IPS-15b (cell line): ENCODE measurements at regions not wholly inside any gene's neighbourhood (a gene's known extent, or its start where the extent isn't known, plus 50 kb on each side); places are given as distances from the start of the nearest gene placed in this dataset.
"Not testable (repeated sequence)": the region's sequence is repeated elsewhere in the genome, so short reads cannot be mapped to it uniquely, and the experiment has no call there.

Experiments used
- H3K27me3 ChIP-seq: one replicate; pipeline ENCODE4 v1.6.1; 2013; ENCODE audit warnings: low read length; ENCODE audit not compliant: control insufficient read depth, insufficient read depth
- H3K36me3 ChIP-seq: one replicate; pipeline ENCODE4 v1.6.1; 2013; ENCODE audit warnings: low read length; ENCODE audit not compliant: control insufficient read depth, insufficient read depth
- H3K4me1 ChIP-seq: one replicate; pipeline ENCODE4 v1.6.1; 2013; ENCODE audit warnings: mild to moderate bottlenecking, low read length; ENCODE audit not compliant: control insufficient read depth, insufficient read depth
- H3K4me3 ChIP-seq: one replicate; pipeline ENCODE4 v1.5.1; 2013; ENCODE audit warnings: low read depth, low read length
- H3K9ac ChIP-seq: one replicate; pipeline ENCODE4 v1.6.1; 2013; ENCODE audit warnings: low read depth, mild to moderate bottlenecking, low read length
- H3K9me3 ChIP-seq: one replicate; pipeline ENCODE4 v1.6.1; 2013; ENCODE audit warnings: mild to moderate bottlenecking, low read length; ENCODE audit not compliant: control insufficient read depth, insufficient read depth

GRCh38 chr6:125643967-125644661 lies 105.3 kb upstream of the HEY2 start:
- H3K36me3 ChIP-seq, H3K9me3 ChIP-seq, H3K4me1 ChIP-seq, H3K4me3 ChIP-seq, H3K27me3 ChIP-seq, H3K9ac ChIP-seq: not testable (repeated sequence)

GRCh38 chr6:125647391-125647790 lies 102.0 kb upstream of the HEY2 start:
- H3K4me3 ChIP-seq: no peak overlapping the region
- no peak overlapping the region for H3K9ac ChIP-seq
- no peaks in the 10 kb centered on the region for H3K27me3 ChIP-seq
- no peaks in the 10 kb centered on the region for H3K36me3 ChIP-seq
- no peaks in the 10 kb centered on the region for H3K9me3 ChIP-seq
- no peaks in the 10 kb centered on the region for H3K4me1 ChIP-seq

- H3K9ac ChIP-seq, H3K27me3 ChIP-seq, H3K9me3 ChIP-seq, H3K4me1 ChIP-seq, H3K36me3 ChIP-seq, H3K4me3 ChIP-seq: not testable (repeated sequence)
Measured at GRCh38 chr6:125653752-125654151, 95.7 kb upstream of the HEY2 start.

GRCh38 chr6:125655511-125655910 lies 93.9 kb upstream of the HEY2 start:
- Histone ChIP-seq H3K9ac (no peak overlapping the region), H3K4me1 (peaks cover 2% of the 10 kb centered on the region), H3K36me3 (no peaks in the 10 kb centered on the region), H3K4me3 (no peak overlapping the region), H3K9me3 (no peaks in the 10 kb centered on the region), H3K27me3 (no peaks in the 10 kb centered on the region)

- no peaks in the 10 kb centered on the region for H3K9me3 ChIP-seq
- no peak overlapping the region for H3K9ac ChIP-seq
- no peak overlapping the region for H3K4me3 ChIP-seq
- H3K36me3 ChIP-seq: no peaks in the 10 kb centered on the region
- H3K4me1 ChIP-seq: peaks cover 2% of the 10 kb centered on the region
- no peaks in the 10 kb centered on the region for H3K27me3 ChIP-seq
Measured at GRCh38 chr6:125656287-125656870, 93.1 kb upstream of the HEY2 start.

GRCh38 chr6:125658136-125658535 lies 91.3 kb upstream of the HEY2 start:
- Histone ChIP-seq H3K9ac (no peak overlapping the region), H3K27me3 (no peaks in the 10 kb centered on the region)

GRCh38 chr6:125658759-125659431 lies 90.5 kb upstream of the HEY2 start:
- H3K4me3 ChIP-seq: no peak overlapping the region
- no peaks in the 10 kb centered on the region for H3K36me3 ChIP-seq
- H3K4me1 ChIP-seq: peaks cover 2% of the 10 kb centered on the region
- no peak overlapping the region for H3K9ac ChIP-seq
- H3K9me3 ChIP-seq: no peaks in the 10 kb centered on the region
- H3K27me3 ChIP-seq: no peaks in the 10 kb centered on the region

More at GRCh38 chr6:125658136-125658535, 91.3 kb upstream of the HEY2 start:
- Histone ChIP-seq H3K4me3 (no peak overlapping the region), H3K9me3 (no peaks in the 10 kb centered on the region), H3K4me1 (peaks cover 2% of the 10 kb centered on the region), H3K36me3 (no peaks in the 10 kb centered on the region)

- H3K4me3 ChIP-seq: no peak overlapping the region
- peaks cover 2% of the 10 kb centered on the region for H3K4me1 ChIP-seq
- no peaks in the 10 kb centered on the region for H3K9me3 ChIP-seq
- no peaks in the 10 kb centered on the region for H3K36me3 ChIP-seq
- H3K27me3 ChIP-seq: no peaks in the 10 kb centered on the region
- no peak overlapping the region for H3K9ac ChIP-seq
Measured at GRCh38 chr6:125659887-125660286, 89.5 kb upstream of the HEY2 start.

GRCh38 chr6:125662296-125662695 lies 87.1 kb upstream of the HEY2 start:
- H3K4me1 ChIP-seq: peaks cover 6% of the 10 kb centered on the region
- H3K27me3 ChIP-seq: no peaks in the 10 kb centered on the region
- H3K9ac ChIP-seq: no peak overlapping the region
- H3K4me3 ChIP-seq: no peak overlapping the region
- no peaks in the 10 kb centered on the region for H3K9me3 ChIP-seq
- H3K36me3 ChIP-seq: no peaks in the 10 kb centered on the region

GRCh38 chr6:125665295-125665814 lies 84.1 kb upstream of the HEY2 start:
- Histone ChIP-seq H3K36me3 (no peaks in the 10 kb centered on the region), H3K4me3 (no peak overlapping the region), H3K9me3 (no peaks in the 10 kb centered on the region), H3K4me1 (peaks cover 8% of the 10 kb centered on the region), H3K9ac (no peak overlapping the region), H3K27me3 (no peaks in the 10 kb centered on the region)

GRCh38 chr6:125667326-125667725 lies 82.1 kb upstream of the HEY2 start:
- H3K4me3 ChIP-seq: no peak overlapping the region
- H3K4me1 ChIP-seq: peaks cover 17% of the 10 kb centered on the region
- H3K9me3 ChIP-seq: no peaks in the 10 kb centered on the region
- no peak overlapping the region for H3K9ac ChIP-seq
- no peaks in the 10 kb centered on the region for H3K36me3 ChIP-seq
- H3K27me3 ChIP-seq: no peaks in the 10 kb centered on the region

- Histone ChIP-seq H3K27me3 (no peaks in the 10 kb centered on the region), H3K4me3 (no peak overlapping the region), H3K36me3 (no peaks in the 10 kb centered on the region), H3K9me3 (no peaks in the 10 kb centered on the region), H3K4me1 (peaks cover 17% of the 10 kb centered on the region), H3K9ac (no peak overlapping the region)
Measured at GRCh38 chr6:125668071-125668470, 81.4 kb upstream of the HEY2 start.
